Mammary epithelial cell (primary cell): ENCODE measurements at regions not wholly inside any gene's neighbourhood (a gene's known extent, or its start where the extent isn't known, plus 50 kb on each side); places are given as distances from the start of the nearest gene placed in this dataset.

ENCODE experiments used
- CTCF ChIP-seq, 2 donors: IDR thresholded peaks in 1 of 2; conservative IDR thresholded peaks in 1 of 2; 2 replicates each; pipeline ENCODE4 v1.5.1; 2011 to 2012; ENCODE audit warnings: inconsistent platforms in 2 of 2, low read length in 2 of 2, mild to moderate bottlenecking in 2 of 2, control low read depth in 1 of 2, low read depth in 1 of 2; ENCODE audit not compliant: insufficient read depth in 1 of 2; ENCODE audit errors: extremely low read depth in 1 of 2
- EZH2 ChIP-seq: IDR thresholded peaks from 2 replicates; pipeline ENCODE4 v1.6.1; 2012; ENCODE audit warnings: low read length, inconsistent platforms, borderline replicate concordance

GRCh38 chr1:172885971-172886370 lies 164.8 kb downstream of the TNFSF18 start:
- TF ChIP-seq CTCF (conservative IDR thresholded peaks at IDR 0.05 in 1 of 2, IDR thresholded peaks at IDR 0.05 in 1 of 2; ENCODE audit: extremely low read depth in 1 of 2, insufficient read depth in 1 of 2, low read depth in 1 of 2, low read length in 2 of 2), result no peak
- TF ChIP-seq EZH2, result no peak
